HepG2 (cell line): ENCODE measurements at regions not wholly inside any gene's neighbourhood (a gene's known extent, or its start where the extent isn't known, plus 50 kb on each side); places are given as distances from the start of the nearest gene placed in this dataset.

Experiments
- ARID5B ChIP-seq: IDR thresholded peaks from 2 replicates; pipeline ENCODE4 v1.4.0; 2020; ENCODE audit warnings: mild to moderate bottlenecking, missing genetic modification reagents
- CREBL2 ChIP-seq: sonication (generic); formaldehyde crosslinking; IDR thresholded peaks from 2 replicates; pipeline ENCODE4 v1.8.1; 2023; ENCODE audit warnings: missing genetic modification reagents, mild to moderate bottlenecking, borderline replicate concordance
- CTCF ChIP-seq: sonication (generic); formaldehyde crosslinking; IDR thresholded peaks from 2 replicates; pipeline ENCODE4 v1.5.0; 2020; ENCODE audit warnings: mild to moderate bottlenecking, missing genetic modification reagents, moderate library complexity
- FOXA3 ChIP-seq: IDR thresholded peaks from 2 replicates; pipeline ENCODE4 v1.6.1; 2016; ENCODE audit warnings: missing genetic modification reagents, missing compliant biosample characterization
- FOXO1 ChIP-seq: sonication (generic); formaldehyde crosslinking; IDR thresholded peaks from 2 replicates; pipeline ENCODE4 v1.4.0; 2020; ENCODE audit warnings: missing genetic modification reagents
- FOXP4 ChIP-seq: sonication (generic); formaldehyde crosslinking; IDR thresholded peaks from 2 replicates; pipeline ENCODE4 v1.4.0; 2020; ENCODE audit warnings: missing genetic modification reagents
- HOXA9 ChIP-seq: sonication (generic); formaldehyde crosslinking; IDR thresholded peaks from 2 replicates; pipeline ENCODE4 v1.8.1; 2022; ENCODE audit warnings: missing genetic modification reagents, mild to moderate bottlenecking, moderate library complexity, borderline replicate concordance
- NFIC ChIP-seq: IDR thresholded peaks from 2 replicates; pipeline ENCODE4 v1.6.1; 2012; ENCODE audit warnings: mild to moderate bottlenecking, low read length, inconsistent platforms
- RAD21 ChIP-seq: fragments of 450-650 bp; formaldehyde crosslinking; IDR thresholded peaks from 2 replicates; pipeline ENCODE4 v1.5.0; 2020; ENCODE audit warnings: mild to moderate bottlenecking
- SIX1 ChIP-seq: sonication (generic); formaldehyde crosslinking; IDR thresholded peaks from 2 replicates; pipeline ENCODE4 v1.4.0; 2020; ENCODE audit warnings: missing genetic modification reagents, borderline replicate concordance
- SMAD1 ChIP-seq: sonication (generic); formaldehyde crosslinking; IDR thresholded peaks from 2 replicates; pipeline ENCODE4 v1.4.0; 2020; ENCODE audit warnings: missing genetic modification reagents, low read depth, mild to moderate bottlenecking, borderline replicate concordance
- SMC3 ChIP-seq: IDR thresholded peaks from 2 replicates; pipeline ENCODE4 v1.6.1; 2011; ENCODE audit warnings: low read length, improper control_type of control experiment
- TCF12 ChIP-seq, 2 experiments: fragments of 450-650 bp in 1 of 2; sonication (generic) in 1 of 2; formaldehyde crosslinking in 1 of 2; IDR thresholded peaks; 2 replicates each; pipeline versions ENCODE4 v1.6.1 to v1.8.0; 2017 to 2022; ENCODE audit warnings: antibody characterized with exemption in 1 of 2, mild to moderate bottlenecking in 1 of 2, missing genetic modification reagents in 1 of 2, moderate library complexity in 1 of 2
- YEATS4 ChIP-seq: sonication (generic); formaldehyde crosslinking; IDR thresholded peaks from 2 replicates; pipeline ENCODE4 v1.4.0; 2020; ENCODE audit warnings: missing genetic modification reagents, borderline replicate concordance
- YY1 ChIP-seq: IDR thresholded peaks from 2 replicates; pipeline ENCODE4 v1.6.1; 2011; ENCODE audit warnings: low read length, low read depth, moderate library complexity, mild to moderate bottlenecking; ENCODE audit not compliant: insufficient read depth, insufficient replicate concordance
- ZNF121 ChIP-seq: sonication (generic); formaldehyde crosslinking; IDR thresholded peaks from 2 replicates; pipeline ENCODE4 v1.5.0; 2020; ENCODE audit warnings: mild to moderate bottlenecking, missing genetic modification reagents
- ZNF432 ChIP-seq: sonication (generic); formaldehyde crosslinking; IDR thresholded peaks from 2 replicates; pipeline ENCODE4 v1.5.0; 2020; ENCODE audit warnings: missing genetic modification reagents, mild to moderate bottlenecking, borderline replicate concordance
- ZNF546 ChIP-seq: sonication (generic); formaldehyde crosslinking; conservative IDR thresholded peaks from 2 replicates; pipeline ENCODE4 v1.8.1; 2023; ENCODE audit warnings: mild to moderate bottlenecking, missing genetic modification reagents
- ZNF614 ChIP-seq: IDR thresholded peaks from 2 replicates; pipeline ENCODE4 v1.6.1; 2018; ENCODE audit warnings: missing biosample characterization, missing genetic modification reagents, inconsistent platforms, borderline replicate concordance
- ZNF746 ChIP-seq: sonication (generic); formaldehyde crosslinking; IDR thresholded peaks from 2 replicates; pipeline ENCODE4 v1.8.0; 2022; ENCODE audit warnings: mild to moderate bottlenecking, missing genetic modification reagents
- ZNF749 ChIP-seq: sonication (generic); formaldehyde crosslinking; IDR thresholded peaks from 2 replicates; pipeline ENCODE4 v1.8.0; 2022; ENCODE audit warnings: mild to moderate bottlenecking, missing genetic modification reagents, moderate library complexity, borderline replicate concordance
- ZNF781 ChIP-seq: sonication (generic); formaldehyde crosslinking; IDR thresholded peaks from 2 replicates; pipeline ENCODE4 v1.5.1; 2020; ENCODE audit warnings: borderline replicate concordance, mild to moderate bottlenecking, missing genetic modification reagents; ENCODE audit errors: not compliant biosample characterization
- ZSCAN30 ChIP-seq: sonication (generic); formaldehyde crosslinking; IDR thresholded peaks from 2 replicates; pipeline ENCODE4 v1.5.0; 2020; ENCODE audit warnings: mild to moderate bottlenecking, missing genetic modification reagents

- TF ChIP-seq SMC3 (peak; percentile 58), YEATS4 (CRISPR knock-in tag) (no peak), ZNF432 (CRISPR knock-in tag) (no peak), ZNF121 (CRISPR knock-in tag) (no peak), CREBL2 (CRISPR knock-in tag) (no peak), YY1 (no peak), NFIC (no peak), ZNF781 (CRISPR knock-in tag) (no peak), ARID5B (no peak), FOXO1 (no peak), FOXP4 (CRISPR knock-in tag) (no peak), ZNF546 (no peak), ZNF749 (CRISPR knock-in tag) (no peak), HOXA9 (CRISPR knock-in tag) (no peak), ZNF614 (CRISPR knock-in tag) (no peak), ZSCAN30 (CRISPR knock-in tag) (no peak), FOXA3 (CRISPR knock-in tag) (peak; percentile 67), SMAD1 (CRISPR knock-in tag) (no peak), TCF12 (IDR thresholded peaks at IDR 0.05) (no peak), TCF12 (CRISPR knock-in tag; IDR thresholded peaks at IDR 0.05) (no peak), ZNF746 (CRISPR knock-in tag) (no peak), RAD21 (peak; percentile 24; the same call in 1 of the 2 replicates), SIX1 (CRISPR knock-in tag) (no peak), CTCF (CRISPR knock-in tag) (peak; percentile 78)
These were observed 75.0 kb downstream of the JRKL start (continued) for GRCh38 chr11:96464700-96465307.
